A673 (cell line): ENCODE measurements at regions not wholly inside any gene's neighbourhood (a gene's known extent, or its start where the extent isn't known, plus 50 kb on each side); places are given as distances from the start of the nearest gene placed in this dataset.
"Not testable (repeated sequence)": the region's sequence is repeated elsewhere in the genome, so short reads cannot be mapped to it uniquely, and the experiment has no call there.

ENCODE experiments used
- EZH2 ChIP-seq: fragments of 200-600 bp; sonication (generic); IDR thresholded peaks from 2 replicates; pipeline ENCODE4 v1.6.1; 2017; ENCODE audit warnings: borderline replicate concordance, low read depth, mild to moderate bottlenecking, mixed read lengths, antibody characterized with exemption, low read length; ENCODE audit not compliant: poor library complexity, severe bottlenecking
- TF ChIP-seq, protein P1 (sequence below): fragments of 300-800, 200-600 bp; sonication (generic); conservative IDR thresholded peaks from 2 replicates; pipeline ENCODE4 v1.5.1; 2017; ENCODE audit warnings: low read depth, mild to moderate bottlenecking, antibody characterized with exemption, low read length, moderate library complexity, mixed read lengths

DNA sequence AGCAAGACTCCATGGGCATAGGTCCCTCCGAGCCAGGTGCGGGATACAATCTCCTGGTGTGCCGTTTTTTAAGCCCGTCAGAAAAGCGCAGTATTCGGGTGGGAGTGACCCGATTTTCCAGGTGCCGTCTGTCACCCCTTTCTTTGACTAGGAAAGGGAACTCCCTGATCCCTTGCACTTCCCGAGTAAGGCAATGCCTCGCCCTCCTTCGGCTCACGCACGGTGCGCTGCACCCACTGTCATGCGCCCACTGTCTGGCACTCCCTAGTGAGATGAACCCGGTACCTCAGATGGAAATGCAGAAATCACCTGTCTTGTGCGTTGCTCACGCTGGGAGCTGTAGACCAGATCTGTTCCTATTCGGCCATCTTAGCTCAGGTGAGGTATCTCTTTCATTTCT is 344.1 kb upstream of the ZNF32 start:
- TF ChIP-seq, protein P1, sequence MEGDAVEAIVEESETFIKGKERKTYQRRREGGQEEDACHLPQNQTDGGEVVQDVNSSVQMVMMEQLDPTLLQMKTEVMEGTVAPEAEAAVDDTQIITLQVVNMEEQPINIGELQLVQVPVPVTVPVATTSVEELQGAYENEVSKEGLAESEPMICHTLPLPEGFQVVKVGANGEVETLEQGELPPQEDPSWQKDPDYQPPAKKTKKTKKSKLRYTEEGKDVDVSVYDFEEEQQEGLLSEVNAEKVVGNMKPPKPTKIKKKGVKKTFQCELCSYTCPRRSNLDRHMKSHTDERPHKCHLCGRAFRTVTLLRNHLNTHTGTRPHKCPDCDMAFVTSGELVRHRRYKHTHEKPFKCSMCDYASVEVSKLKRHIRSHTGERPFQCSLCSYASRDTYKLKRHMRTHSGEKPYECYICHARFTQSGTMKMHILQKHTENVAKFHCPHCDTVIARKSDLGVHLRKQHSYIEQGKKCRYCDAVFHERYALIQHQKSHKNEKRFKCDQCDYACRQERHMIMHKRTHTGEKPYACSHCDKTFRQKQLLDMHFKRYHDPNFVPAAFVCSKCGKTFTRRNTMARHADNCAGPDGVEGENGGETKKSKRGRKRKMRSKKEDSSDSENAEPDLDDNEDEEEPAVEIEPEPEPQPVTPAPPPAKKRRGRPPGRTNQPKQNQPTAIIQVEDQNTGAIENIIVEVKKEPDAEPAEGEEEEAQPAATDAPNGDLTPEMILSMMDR: not testable (repeated sequence)
- not testable (repeated sequence) for TF ChIP-seq EZH2
